Endothelial cell of umbilical vein (primary cell): ENCODE measurements at regions not wholly inside any gene's neighbourhood (a gene's known extent, or its start where the extent isn't known, plus 50 kb on each side); places are given as distances from the start of the nearest gene placed in this dataset.

ENCODE experiments used
- BruUV-seq: library from RNA; stranded (reverse); fragments of 400-500 nt; replicated peaks from 2 replicates; lab custom pipeline; 2021; lab: Mats Ljungman, UMichigan
- CTCF ChIA-PET: fragments of 300-600, 350-600 bp; sonication (Branson Sonifier 250); formaldehyde crosslinking; loops from one replicate; lab custom pipeline; 2021; ENCODE audit warnings: antibody characterized with exemption, inconsistent platforms; lab: Charles Lee
- POLR2A ChIA-PET: fragments of 300-600, 350-600 bp; sonication (Branson Sonifier 250); formaldehyde crosslinking; loops from one replicate; lab custom pipeline; 2021; ENCODE audit warnings: antibody characterized with exemption, inconsistent platforms; lab: Charles Lee
- DNase-seq: peaks from one replicate; pipeline ENCODE4 v3.0.0-alpha.2; 2011; ENCODE audit warnings: low read depth, low spot score
- FAIRE-seq: peaks from 2 replicates; lab custom pipeline; 2011; peaks lifted over from hg19 to GRCh38; lab: Jason Lieb, UNC
- H2AFZ ChIP-seq: 2 replicates; pipeline ENCODE4 v1.6.0; 2012; ENCODE audit warnings: low read depth, low read length, control low read depth, inconsistent platforms
- H3K27ac ChIP-seq: 2 replicates; pipeline ENCODE4 v1.5.1; 2011; ENCODE audit warnings: low read depth, mild to moderate bottlenecking, control low read depth, low read length, moderate library complexity; ENCODE audit not compliant: insufficient read depth
- H3K27me3 ChIP-seq, 2 experiments: 2 replicates each; pipeline versions ENCODE4 v1.6.0 to v1.6.1; 2011; ENCODE audit warnings: low read length in 2 of 2, mixed read lengths in 1 of 2; ENCODE audit not compliant: control insufficient read depth in 2 of 2, insufficient read depth in 2 of 2
- H3K36me3 ChIP-seq, 2 experiments: 2 replicates in 1 of 2; 3 replicates in 1 of 2; pipeline ENCODE4 v1.5.1; 2011; ENCODE audit warnings: low read length in 2 of 2, mild to moderate bottlenecking in 1 of 2, moderate library complexity in 1 of 2; ENCODE audit not compliant: control insufficient read depth in 2 of 2, insufficient read depth in 2 of 2; ENCODE audit errors: extremely low read depth in 1 of 2
- H3K4me1 ChIP-seq: 3 replicates; pipeline ENCODE4 v1.5.1; 2011; ENCODE audit warnings: mild to moderate bottlenecking, low read length; ENCODE audit not compliant: control insufficient read depth, insufficient read depth; ENCODE audit errors: extremely low read depth
- H3K4me2 ChIP-seq: 2 replicates; pipeline ENCODE4 v1.6.1; 2011; ENCODE audit warnings: low read length, control low read depth, mixed read lengths; ENCODE audit not compliant: insufficient read depth
- H3K4me3 ChIP-seq, 3 experiments: fragments of 200-600 bp in 1 of 3; sonication (generic), shearing (Covaris generic) in 1 of 3; replicated peaks in 1 of 3; 2 replicates each; pipeline ENCODE4 v1.5.1; 2011 to 2016; ENCODE audit warnings: control low read depth in 3 of 3, low read length in 3 of 3, mild to moderate bottlenecking in 2 of 3, inconsistent platforms in 1 of 3, low read depth in 1 of 3, moderate library complexity in 1 of 3; ENCODE audit not compliant: insufficient read depth in 1 of 3
- H3K79me2 ChIP-seq: 2 replicates; pipeline ENCODE4 v1.6.0; 2012; ENCODE audit warnings: low read length, inconsistent platforms; ENCODE audit not compliant: control insufficient read depth, insufficient read depth
- H3K9ac ChIP-seq: replicated peaks from 2 replicates; pipeline ENCODE3; 2011; ENCODE audit warnings: low read length, control low read depth; ENCODE audit not compliant: insufficient read depth; ENCODE audit errors: extremely low read depth
- H3K9me1 ChIP-seq: replicated peaks from 3 replicates; pipeline ENCODE4 v1.6.0; 2011; ENCODE audit warnings: mild to moderate bottlenecking, low read length; ENCODE audit not compliant: control insufficient read depth, insufficient read depth; ENCODE audit errors: extremely low read depth
- H3K9me3 ChIP-seq: replicated peaks from 2 replicates; pipeline ENCODE4 v1.5.1; 2012; ENCODE audit warnings: low read length, inconsistent platforms; ENCODE audit not compliant: control insufficient read depth, insufficient read depth
- H4K20me1 ChIP-seq: replicated peaks from 2 replicates; pipeline ENCODE3; 2011; ENCODE audit warnings: mild to moderate bottlenecking, low read length; ENCODE audit not compliant: control insufficient read depth, insufficient read depth; ENCODE audit errors: extremely low read depth
- CTCF ChIP-seq, 2 donors: IDR thresholded peaks; 1 replicate in 1 of 2; 2 replicates in 1 of 2; pipeline ENCODE4 v1.5.1; 2011; ENCODE audit warnings: low read length in 2 of 2, mild to moderate bottlenecking in 2 of 2, moderate library complexity in 2 of 2, control low read depth in 1 of 2, inconsistent platforms in 1 of 2, low read depth in 1 of 2; ENCODE audit not compliant: insufficient read depth in 1 of 2; ENCODE audit errors: extremely low read depth in 1 of 2
- EZH2 ChIP-seq: IDR thresholded peaks from 2 replicates; pipeline ENCODE4 v1.6.1; 2012; ENCODE audit warnings: borderline replicate concordance, low read depth, mild to moderate bottlenecking, moderate library complexity, low read length, inconsistent platforms; ENCODE audit not compliant: severe bottlenecking
- FOS ChIP-seq: IDR thresholded peaks from 2 replicates; pipeline ENCODE4 v1.6.1; 2011; ENCODE audit warnings: mild to moderate bottlenecking, low read length, moderate library complexity, borderline replicate concordance; ENCODE audit not compliant: insufficient read depth
- GATA2 ChIP-seq: IDR thresholded peaks from 2 replicates; pipeline ENCODE4 v1.7.0; 2011; ENCODE audit warnings: low read depth, mild to moderate bottlenecking, moderate library complexity, mixed read lengths, low read length; ENCODE audit not compliant: insufficient read length, insufficient read depth
- JUN ChIP-seq: IDR thresholded peaks from 2 replicates; pipeline ENCODE4 v1.6.1; 2011; ENCODE audit warnings: borderline replicate concordance, low read depth; ENCODE audit not compliant: insufficient read length, insufficient read depth
- MAX ChIP-seq: IDR thresholded peaks from 2 replicates; pipeline ENCODE4 v1.6.1; 2011; ENCODE audit not compliant: insufficient read depth, insufficient read length
- MYC ChIP-seq: IDR thresholded peaks from one replicate; pipeline ENCODE4 v1.6.1; 2011; ENCODE audit warnings: mild to moderate bottlenecking, low read depth, low read length
- POLR2A ChIP-seq: IDR thresholded peaks from 2 replicates; pipeline ENCODE4 v1.6.1; 2012; ENCODE audit warnings: low read depth, mild to moderate bottlenecking, control low read depth, low read length
- POLR2AphosphoS5 ChIP-seq: IDR thresholded peaks from 2 replicates; pipeline ENCODE4 v1.6.1; 2012; ENCODE audit warnings: low read depth, mild to moderate bottlenecking, control low read depth, low read length, moderate library complexity; ENCODE audit not compliant: insufficient read depth
- dilution Hi-C: fragments of 300-500 bp; cut with MboI; formaldehyde crosslinking; loops from one replicate; pipeline ENCODE4 v1.15.0; 2019; ENCODE audit warnings: low sequenced_read_pairs; ENCODE audit not compliant: extremely low pct_ligation_motif_present
- intact Hi-C: fragments of 100-400 bp; cut with micrococcal nuclease; formaldehyde crosslinking; loops from one replicate; pipeline ENCODE4 v1.10.0; 2022

- Histone ChIP-seq H2AFZ (no peak overlapping the region), H3K4me1 (no peaks in the 10 kb centered on the region), H3K27ac (no peak overlapping the region), H3K9me3 (no peaks in the 10 kb centered on the region), H3K36me3 (no peaks in the 10 kb centered on the region), H3K79me2 (no peaks in the 10 kb centered on the region), H3K27me3 (no peaks in the 10 kb centered on the region), H3K9me1 (no peaks in the 10 kb centered on the region), H3K9ac (no peak overlapping the region), H4K20me1 (no peaks in the 10 kb centered on the region), H3K4me3 (no peak overlapping the region), H3K4me2 (no peak overlapping the region)
- no peak for TF ChIP-seq POLR2A
- TF ChIP-seq GATA2: no peak
- TF ChIP-seq JUN: no peak
- POLR2A ChIA-PET: no interaction called here
- BruUV-seq: no TSS peak
- intact Hi-C loops: no loop called here
- dilution Hi-C loops: no loop called here
- CTCF ChIA-PET: no interaction called here
- FAIRE-seq (no peak), DNase-seq (no peak)
Observed at GRCh38 chr13:91046715-91047327, 300.7 kb upstream of the MIR17HG start.

DNA sequence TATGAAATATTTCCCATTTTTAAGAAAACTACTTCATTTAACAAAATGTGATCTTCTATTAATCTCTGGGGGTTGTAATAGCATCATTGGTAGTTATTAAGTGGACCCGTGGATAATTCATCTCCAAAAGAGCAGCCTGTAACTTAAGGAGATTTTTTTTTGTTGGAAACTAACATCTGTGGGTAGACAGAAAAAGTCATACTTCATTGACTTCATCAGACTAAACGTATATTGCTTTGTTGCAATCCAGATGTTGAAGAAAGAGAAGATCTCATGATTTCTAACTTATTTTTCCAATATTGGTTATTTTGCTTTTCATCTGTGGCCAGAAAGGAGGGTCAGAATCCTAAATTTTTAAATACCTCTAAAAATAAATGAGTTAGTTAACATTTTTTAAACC lies 296.5 kb upstream of the MIR17HG start:
- ChIA-PET POLR2A (no interaction called here), CTCF (no interaction called here)
- H3K4me1 ChIP-seq: no peaks in the 10 kb centered on the region
- no peak overlapping the region for H3K4me3 ChIP-seq
- H3K4me2 ChIP-seq: no peak overlapping the region
- no peaks in the 10 kb centered on the region for H3K9me1 ChIP-seq
- dilution Hi-C loops (no loop called here), intact Hi-C loops (no loop called here)
- H2AFZ ChIP-seq: no peak overlapping the region
- no peak for DNase-seq
- no peaks in the 10 kb centered on the region for H3K27me3 ChIP-seq
- no peaks in the 10 kb centered on the region for H3K9me3 ChIP-seq
- no peaks in the 10 kb centered on the region for H3K79me2 ChIP-seq
- H3K27ac ChIP-seq: no peak overlapping the region
- BruUV-seq: no TSS peak
- H3K9ac ChIP-seq: no peak overlapping the region
- no peaks in the 10 kb centered on the region for H3K36me3 ChIP-seq
- no peaks in the 10 kb centered on the region for H4K20me1 ChIP-seq
- no peak for FAIRE-seq
- TF ChIP-seq JUN (no peak), FOS (no peak), POLR2AphosphoS5 (no peak), GATA2 (no peak), CTCF (IDR thresholded peaks at IDR 0.05; ENCODE audit: extremely low read depth in 1 of 2, insufficient read depth in 1 of 2, low read depth in 1 of 2, low read length in 2 of 2) (no peak), EZH2 (no peak), MYC (no peak), POLR2A (no peak), MAX (no peak)
